ENCODE measurements at regions not wholly inside any gene's neighbourhood (a gene's known extent, or its start where the extent isn't known, plus 50 kb on each side); places are given as distances from the start of the nearest gene placed in this dataset.

DNA sequence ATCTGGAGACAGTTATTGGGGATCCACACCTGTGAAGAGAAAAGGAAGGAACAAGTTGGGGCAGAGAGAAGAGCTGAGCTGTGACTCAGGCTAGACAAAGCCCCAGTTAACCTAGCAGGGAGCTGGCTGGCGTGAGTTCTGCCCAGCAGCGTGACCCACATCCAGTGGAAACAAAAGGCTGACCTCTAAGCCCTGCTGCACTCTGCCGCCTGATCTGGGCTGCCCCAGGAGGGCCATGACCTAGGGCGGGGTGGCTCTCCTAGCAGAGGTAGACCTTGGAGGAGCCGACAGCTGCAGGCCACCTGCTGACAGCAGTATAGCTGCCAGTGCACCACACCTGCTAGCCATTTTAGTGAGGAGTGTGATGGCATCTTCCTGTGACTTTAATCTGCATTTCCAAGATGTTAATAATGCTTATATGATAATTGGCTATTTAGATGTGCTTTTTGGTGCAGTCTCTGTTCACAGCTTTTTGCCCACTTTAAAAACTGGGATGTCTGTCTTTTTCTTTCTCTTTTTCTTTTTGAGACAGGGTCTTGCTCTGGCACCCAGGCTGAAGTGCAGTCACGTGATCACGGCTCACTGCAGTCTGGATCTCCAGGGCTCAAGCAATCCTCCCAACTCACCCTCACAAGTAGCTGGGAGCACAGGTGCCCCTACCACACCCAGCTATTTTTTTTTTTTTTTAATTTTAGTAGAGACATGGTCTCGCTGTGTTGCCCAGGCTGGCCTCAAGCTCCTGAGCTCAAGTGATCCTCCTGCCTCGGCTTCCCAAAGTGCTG is 78.1 kb downstream of the LSM3 start:
- Histone ChIP-seq H3K9me3 (no peaks in the 10 kb centered on the region), H3K27ac (no peak overlapping the region), H3K27me3 (no peaks in the 10 kb centered on the region), H3K36me3 (no peaks in the 10 kb centered on the region), H3K4me1 (ENCODE audit: control insufficient read depth in 1 of 2, insufficient read depth in 1 of 2, low read depth in 1 of 2, low read length in 1 of 2) (peaks cover 0 to 21% of the 10 kb centered on the region in 2 experiments), H3K4me3 (ENCODE audit: low read depth in 1 of 2, low read length in 1 of 2) (no peak overlapping the region)
- TF ChIP-seq, protein P1, sequence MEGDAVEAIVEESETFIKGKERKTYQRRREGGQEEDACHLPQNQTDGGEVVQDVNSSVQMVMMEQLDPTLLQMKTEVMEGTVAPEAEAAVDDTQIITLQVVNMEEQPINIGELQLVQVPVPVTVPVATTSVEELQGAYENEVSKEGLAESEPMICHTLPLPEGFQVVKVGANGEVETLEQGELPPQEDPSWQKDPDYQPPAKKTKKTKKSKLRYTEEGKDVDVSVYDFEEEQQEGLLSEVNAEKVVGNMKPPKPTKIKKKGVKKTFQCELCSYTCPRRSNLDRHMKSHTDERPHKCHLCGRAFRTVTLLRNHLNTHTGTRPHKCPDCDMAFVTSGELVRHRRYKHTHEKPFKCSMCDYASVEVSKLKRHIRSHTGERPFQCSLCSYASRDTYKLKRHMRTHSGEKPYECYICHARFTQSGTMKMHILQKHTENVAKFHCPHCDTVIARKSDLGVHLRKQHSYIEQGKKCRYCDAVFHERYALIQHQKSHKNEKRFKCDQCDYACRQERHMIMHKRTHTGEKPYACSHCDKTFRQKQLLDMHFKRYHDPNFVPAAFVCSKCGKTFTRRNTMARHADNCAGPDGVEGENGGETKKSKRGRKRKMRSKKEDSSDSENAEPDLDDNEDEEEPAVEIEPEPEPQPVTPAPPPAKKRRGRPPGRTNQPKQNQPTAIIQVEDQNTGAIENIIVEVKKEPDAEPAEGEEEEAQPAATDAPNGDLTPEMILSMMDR (IDR thresholded peaks at IDR 0.05) = no peak

DNA sequence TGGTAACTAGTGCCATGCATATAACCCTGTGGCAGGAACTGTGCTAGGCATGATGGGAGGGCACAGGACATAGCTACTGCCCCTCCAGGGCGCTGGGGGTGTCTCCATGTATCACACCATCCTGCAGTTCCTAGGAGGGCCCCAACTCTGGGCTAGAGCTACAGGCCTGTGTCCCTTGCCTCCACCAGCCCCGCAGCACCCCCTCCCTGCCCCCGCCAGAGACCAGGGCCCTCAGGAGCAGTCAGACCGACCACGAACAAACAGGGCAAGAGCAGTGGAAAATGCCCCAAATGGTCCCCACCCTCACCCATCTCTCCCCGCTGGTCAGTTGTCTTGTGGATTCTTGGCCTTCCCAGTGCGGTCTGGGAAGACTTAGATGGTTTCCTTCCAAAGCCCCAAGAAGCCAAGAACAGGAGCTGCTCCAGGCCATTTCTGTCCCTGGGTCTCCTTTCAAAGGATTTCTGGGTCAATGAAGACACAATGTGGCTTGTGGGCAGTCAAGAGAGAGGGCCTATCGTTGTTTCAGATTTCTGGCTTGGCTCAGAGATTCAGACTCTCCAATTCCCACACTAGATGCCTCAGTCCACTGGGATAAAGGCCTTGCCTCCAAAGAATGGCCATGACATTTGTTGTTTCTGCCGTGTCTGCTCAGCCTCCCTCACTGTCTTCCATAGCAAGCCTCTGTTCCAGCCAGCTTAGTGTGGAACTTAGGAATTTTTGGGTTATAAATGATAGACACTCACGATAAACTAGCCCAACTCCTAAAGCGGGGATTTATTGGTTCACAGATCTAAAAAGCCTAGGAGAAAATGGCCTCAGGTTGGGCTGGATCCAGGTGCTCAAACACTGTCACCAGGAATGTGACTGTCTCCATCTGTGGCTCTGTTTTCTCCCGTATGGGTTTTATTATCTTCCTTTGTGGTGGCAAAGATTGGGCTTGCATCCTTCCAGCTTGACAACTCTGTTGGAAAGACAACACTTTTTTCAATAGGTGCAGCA is 80.6 kb downstream of the LSM3 start:
- Histone ChIP-seq H3K4me3 (ENCODE audit: low read depth in 1 of 2, low read length in 1 of 2) (no peak overlapping the region), H3K27ac (no peak overlapping the region)

DNA sequence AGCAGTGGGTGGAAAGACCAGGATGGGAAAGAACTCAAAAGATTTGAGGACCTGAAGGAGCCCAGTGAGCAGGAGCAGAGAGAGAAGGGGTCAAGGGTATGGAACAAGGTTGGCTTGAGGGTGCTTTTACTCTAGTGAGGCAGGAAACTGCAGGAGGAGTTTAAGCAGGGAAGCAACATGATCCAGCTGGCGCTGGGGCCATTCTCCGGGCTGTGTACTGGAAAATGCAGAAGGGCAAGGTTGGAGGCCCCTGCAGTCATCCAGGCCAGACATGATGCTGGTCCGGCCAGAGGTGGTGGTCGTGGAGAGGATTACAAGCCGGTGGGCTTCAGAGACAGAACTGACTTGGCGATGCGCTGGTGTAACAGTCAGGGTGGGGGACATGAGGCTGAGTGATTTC is 81.8 kb downstream of the LSM3 start:
- TF ChIP-seq, protein P1 (IDR thresholded peaks at IDR 0.05) = no peak
- H3K9me3 ChIP-seq = no peaks in the 10 kb centered on the region
- no peaks in the 10 kb centered on the region for H3K36me3 ChIP-seq
- H3K27me3 ChIP-seq = no peaks in the 10 kb centered on the region
- H3K27ac ChIP-seq = no peak overlapping the region
- no peaks in the 10 kb centered on the region for H3K4me1 ChIP-seq (ENCODE audit: control insufficient read depth in 1 of 2, insufficient read depth in 1 of 2, low read depth in 1 of 2, low read length in 1 of 2)
- H3K4me3 ChIP-seq (ENCODE audit: low read depth in 1 of 2, low read length in 1 of 2) = no peak overlapping the region

More for the DNA sequence above, 80.6 kb downstream of the LSM3 start:
- no peaks in the 10 kb centered on the region for H3K36me3 ChIP-seq
- H3K4me1 ChIP-seq (ENCODE audit: control insufficient read depth in 1 of 2, insufficient read depth in 1 of 2, low read depth in 1 of 2, low read length in 1 of 2) = peaks cover 0 to 6% of the 10 kb centered on the region in 2 experiments
- TF ChIP-seq, protein P1 (IDR thresholded peaks at IDR 0.05) = no peak
- no peaks in the 10 kb centered on the region for H3K9me3 ChIP-seq
- no peaks in the 10 kb centered on the region for H3K27me3 ChIP-seq

DNA sequence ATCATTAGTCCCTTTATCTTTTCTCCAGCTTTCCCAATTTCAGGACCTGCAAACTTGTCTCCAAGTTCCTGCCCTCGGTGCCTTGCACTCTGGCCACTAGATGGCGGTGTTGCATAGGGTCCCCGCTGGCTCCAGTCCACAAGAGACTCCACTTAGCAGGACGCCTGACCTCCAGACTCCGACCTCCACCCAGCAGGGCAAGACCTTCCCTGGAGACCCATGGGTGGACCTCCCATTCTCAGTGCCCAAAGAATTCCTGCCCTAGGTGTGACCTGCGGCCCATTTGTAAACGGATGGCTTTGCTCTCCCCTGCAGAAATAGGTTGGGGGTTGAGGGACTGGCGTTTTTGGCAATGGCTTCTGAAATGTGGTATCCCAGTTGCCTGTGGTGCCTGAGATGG is 82.6 kb downstream of the LSM3 start:
- TF ChIP-seq, protein P1 (IDR thresholded peaks at IDR 0.05) = peak; percentile 86
- Histone ChIP-seq H3K27me3 (no peaks in the 10 kb centered on the region), H3K9me3 (no peaks in the 10 kb centered on the region), H3K27ac (no peak overlapping the region), H3K4me1 (ENCODE audit: control insufficient read depth in 1 of 2, insufficient read depth in 1 of 2, low read depth in 1 of 2, low read length in 1 of 2) (no peaks in the 10 kb centered on the region), H3K36me3 (no peaks in the 10 kb centered on the region), H3K4me3 (ENCODE audit: low read depth in 1 of 2, low read length in 1 of 2) (no peak overlapping the region)

DNA sequence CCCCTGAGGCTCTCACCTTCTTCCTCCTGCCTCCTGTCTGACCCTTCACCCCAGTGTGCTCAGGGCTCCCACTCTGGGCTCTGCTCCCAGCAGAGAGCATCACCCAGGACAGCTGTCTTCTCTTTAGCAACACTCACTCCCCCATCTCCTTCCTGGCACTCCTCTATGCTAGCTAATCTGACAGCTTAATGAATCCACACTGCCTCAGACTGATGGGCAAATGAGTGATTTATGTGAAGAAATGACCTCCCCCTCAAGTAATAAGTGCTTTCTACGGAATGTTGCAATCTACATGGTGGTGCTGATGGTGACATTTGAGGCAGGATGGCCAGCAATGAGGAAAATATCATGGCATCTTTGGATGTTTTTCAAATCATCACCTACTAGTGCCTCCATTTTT is 83.6 kb downstream of the LSM3 start:
- TF ChIP-seq, protein P1 (IDR thresholded peaks at IDR 0.05) = no peak
- Histone ChIP-seq H3K4me1 (ENCODE audit: control insufficient read depth in 1 of 2, insufficient read depth in 1 of 2, low read depth in 1 of 2, low read length in 1 of 2) (no peaks in the 10 kb centered on the region), H3K9me3 (no peaks in the 10 kb centered on the region), H3K27me3 (no peaks in the 10 kb centered on the region), H3K4me3 (ENCODE audit: low read depth in 1 of 2, low read length in 1 of 2) (no peak overlapping the region), H3K27ac (no peak overlapping the region), H3K36me3 (no peaks in the 10 kb centered on the region)
